Neural progenitor cell (in vitro differentiated cells): ENCODE measurements at regions not wholly inside any gene's neighbourhood (a gene's known extent, or its start where the extent isn't known, plus 50 kb on each side); places are given as distances from the start of the nearest gene placed in this dataset.

Source experiments
- DNase-seq: peaks from one replicate; pipeline ENCODE4 v3.0.0-alpha.2; 2016; ENCODE audit warnings: low spot score
- H2AFZ ChIP-seq: fragments of 200-600 bp; sonication (generic); replicated peaks from 2 replicates; pipeline ENCODE4 v1.6.1; 2016; ENCODE audit warnings: antibody characterized with exemption
- H3F3A ChIP-seq: fragments of 200-600 bp; sonication (generic); 2 replicates; pipeline ENCODE4 v1.6.1; 2016; ENCODE audit warnings: antibody characterized with exemption, low read depth
- H3K27ac ChIP-seq: fragments of 200-600 bp; sonication (generic); 2 replicates; pipeline ENCODE4 v1.5.1; 2016; ENCODE audit warnings: mild to moderate bottlenecking
- H3K27me3 ChIP-seq: fragments of 200-600 bp; sonication (generic); 2 replicates; pipeline ENCODE4 v1.6.1; 2016; ENCODE audit warnings: mild to moderate bottlenecking, moderate library complexity
- H3K36me3 ChIP-seq: fragments of 200-600 bp; sonication (generic); 2 replicates; pipeline ENCODE4 v1.5.1; 2016
- H3K4me1 ChIP-seq: fragments of 200-600 bp; sonication (generic); 2 replicates; pipeline ENCODE4 v1.6.1; 2016; ENCODE audit warnings: mixed run types
- H3K4me2 ChIP-seq: fragments of 200-600 bp; sonication (generic); 2 replicates; pipeline ENCODE4 v1.6.1; 2016
- H3K4me3 ChIP-seq: fragments of 200-600 bp; sonication (generic); 2 replicates; pipeline ENCODE4 v1.5.1; 2016
- H3K79me2 ChIP-seq: fragments of 200-600 bp; sonication (generic); 2 replicates; pipeline ENCODE4 v1.6.1; 2016; ENCODE audit warnings: low read depth
- H3K9ac ChIP-seq: fragments of 200-600 bp; sonication (generic); 2 replicates; pipeline ENCODE4 v1.6.1; 2016
- H3K9me3 ChIP-seq: fragments of 200-600 bp; sonication (generic); 2 replicates; pipeline ENCODE4 v1.5.1; 2016; ENCODE audit warnings: low read depth
- H4K20me1 ChIP-seq: fragments of 200-600 bp; sonication (generic); 2 replicates; pipeline ENCODE4 v1.6.1; 2016; ENCODE audit warnings: low read depth
- H3K27ac Mint-ChIP-seq: 3 replicates; pipeline ENCODE4 v1.8.0; 2021; ENCODE audit warnings: mixed read lengths
- H3K27me3 Mint-ChIP-seq: 2 replicates; pipeline ENCODE4 v1.8.0; 2022; ENCODE audit warnings: low read depth, mild to moderate bottlenecking, inconsistent platforms, moderate library complexity, mixed read lengths; ENCODE audit not compliant: insufficient read depth
- H3K36me3 Mint-ChIP-seq: 3 replicates; pipeline ENCODE4 v1.8.0; 2021; ENCODE audit warnings: mixed read lengths
- H3K4me1 Mint-ChIP-seq: 3 replicates; pipeline ENCODE4 v1.8.0; 2021; ENCODE audit warnings: mixed read lengths
- H3K4me3 Mint-ChIP-seq: 3 replicates; pipeline ENCODE4 v1.8.0; 2021; ENCODE audit warnings: mild to moderate bottlenecking, moderate library complexity, mixed read lengths
- H3K9me3 Mint-ChIP-seq: 3 replicates; pipeline ENCODE4 v1.8.0; 2020; ENCODE audit warnings: mixed read lengths
- EZH2 ChIP-seq: fragments of 200-600 bp; sonication (generic); IDR thresholded peaks from 2 replicates; pipeline ENCODE4 v1.6.1; 2017; ENCODE audit warnings: antibody characterized with exemption, mild to moderate bottlenecking, moderate library complexity
- EZH2phosphoT487 ChIP-seq: fragments of 200-600 bp; sonication (generic); IDR thresholded peaks from 2 replicates; pipeline ENCODE4 v1.6.1; 2017; ENCODE audit warnings: antibody characterized with exemption
- TF ChIP-seq, protein P1 (sequence below): fragments of 200-600 bp; sonication (generic); IDR thresholded peaks from 2 replicates; pipeline ENCODE4 v1.5.1; 2017; ENCODE audit warnings: antibody characterized with exemption, mild to moderate bottlenecking

DNA sequence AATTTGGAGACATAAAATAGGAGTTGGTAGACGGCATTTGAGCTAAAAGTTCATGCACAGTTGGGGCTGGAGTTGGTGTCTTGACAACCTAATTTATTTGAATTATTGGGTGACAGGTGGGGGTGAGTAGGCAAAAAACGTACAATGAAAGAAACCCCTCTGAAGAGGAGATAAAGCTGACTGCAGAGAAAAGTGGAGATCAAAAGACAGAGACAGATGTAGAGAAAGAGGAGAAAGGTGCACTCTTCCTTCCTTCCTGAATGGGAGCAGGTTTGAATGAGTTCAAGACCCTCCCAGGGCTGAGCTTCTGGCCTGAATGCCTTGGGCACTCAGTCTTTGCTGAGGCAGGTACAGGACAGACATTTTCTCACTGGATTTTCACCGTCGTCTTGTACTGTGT, 284.3 kb downstream of the DHX35 start:
- Histone ChIP-seq H3K36me3 (no peaks in the 10 kb centered on the region), H3K79me2 (no peaks in the 10 kb centered on the region), H3K4me1 (peaks cover 6% of the 10 kb centered on the region), H2AFZ (no peak overlapping the region), H3K27me3 (no peaks in the 10 kb centered on the region), H3K9me3 (no peaks in the 10 kb centered on the region), H3K9ac (no peak overlapping the region), H3K27ac (no peak overlapping the region), H4K20me1 (no peaks in the 10 kb centered on the region), H3F3A (no peaks in the 10 kb centered on the region), H3K4me3 (no peak overlapping the region), H3K4me2 (no peak overlapping the region)
- no peak for DNase-seq
- TF ChIP-seq, protein P1, sequence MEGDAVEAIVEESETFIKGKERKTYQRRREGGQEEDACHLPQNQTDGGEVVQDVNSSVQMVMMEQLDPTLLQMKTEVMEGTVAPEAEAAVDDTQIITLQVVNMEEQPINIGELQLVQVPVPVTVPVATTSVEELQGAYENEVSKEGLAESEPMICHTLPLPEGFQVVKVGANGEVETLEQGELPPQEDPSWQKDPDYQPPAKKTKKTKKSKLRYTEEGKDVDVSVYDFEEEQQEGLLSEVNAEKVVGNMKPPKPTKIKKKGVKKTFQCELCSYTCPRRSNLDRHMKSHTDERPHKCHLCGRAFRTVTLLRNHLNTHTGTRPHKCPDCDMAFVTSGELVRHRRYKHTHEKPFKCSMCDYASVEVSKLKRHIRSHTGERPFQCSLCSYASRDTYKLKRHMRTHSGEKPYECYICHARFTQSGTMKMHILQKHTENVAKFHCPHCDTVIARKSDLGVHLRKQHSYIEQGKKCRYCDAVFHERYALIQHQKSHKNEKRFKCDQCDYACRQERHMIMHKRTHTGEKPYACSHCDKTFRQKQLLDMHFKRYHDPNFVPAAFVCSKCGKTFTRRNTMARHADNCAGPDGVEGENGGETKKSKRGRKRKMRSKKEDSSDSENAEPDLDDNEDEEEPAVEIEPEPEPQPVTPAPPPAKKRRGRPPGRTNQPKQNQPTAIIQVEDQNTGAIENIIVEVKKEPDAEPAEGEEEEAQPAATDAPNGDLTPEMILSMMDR, result no peak
- no peak for TF ChIP-seq EZH2phosphoT487
- TF ChIP-seq EZH2, result no peak
- Mint-ChIP-seq H3K9me3 (no peaks in the 10 kb centered on the region), H3K27me3 (peaks cover 11% of the 10 kb centered on the region), H3K4me1 (peaks cover 5% of the 10 kb centered on the region), H3K27ac (no peak overlapping the region), H3K36me3 (peaks cover 2% of the 10 kb centered on the region), H3K4me3 (no peak overlapping the region)

DNA sequence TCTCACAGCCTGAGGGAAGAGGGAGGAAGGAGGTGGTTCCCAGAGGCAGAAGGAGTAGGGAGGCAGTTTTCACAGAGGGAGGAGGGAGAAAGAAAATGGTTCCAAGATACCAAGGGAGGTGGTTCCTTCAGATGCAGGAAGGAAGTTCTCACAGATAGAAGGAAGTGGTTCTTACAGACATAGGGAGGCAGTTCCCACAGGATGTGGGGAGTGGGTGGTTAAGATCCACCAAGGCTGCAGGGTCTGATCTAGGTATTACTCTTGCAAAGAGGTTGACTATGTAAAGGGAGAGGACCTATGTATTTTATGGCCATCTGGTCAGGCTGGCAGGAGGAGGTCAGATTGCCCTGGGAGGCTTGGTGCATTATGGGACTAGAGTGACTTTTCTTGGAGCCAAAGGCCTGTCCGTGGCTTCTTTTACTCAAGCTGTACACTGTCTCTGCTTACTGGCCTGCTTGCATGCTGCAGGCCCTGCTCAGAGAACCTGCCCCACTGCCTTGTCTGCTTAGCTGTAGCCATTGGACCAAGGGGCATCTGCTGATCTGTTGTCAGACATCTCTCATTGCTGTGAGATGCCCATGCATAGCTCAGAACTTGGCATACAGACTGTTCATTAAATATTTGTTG, 283.7 kb downstream of the DHX35 start:
- TF ChIP-seq EZH2 (no peak), EZH2phosphoT487 (no peak)
- TF ChIP-seq, protein P1, result no peak
- no peak overlapping the region for H3K4me2 ChIP-seq
- no peaks in the 10 kb centered on the region for H3F3A ChIP-seq
- H3K4me1 ChIP-seq, result peaks cover 6% of the 10 kb centered on the region
- H3K9me3 Mint-ChIP-seq, result no peaks in the 10 kb centered on the region
- peaks cover 5% of the 10 kb centered on the region for H3K4me1 Mint-ChIP-seq
- no peaks in the 10 kb centered on the region for H4K20me1 ChIP-seq
- no peak overlapping the region for H3K9ac ChIP-seq
- H3K4me3 ChIP-seq, result no peak overlapping the region
- DNase-seq, result no peak
- no peak overlapping the region for H3K4me3 Mint-ChIP-seq
- no peaks in the 10 kb centered on the region for H3K36me3 ChIP-seq
- H2AFZ ChIP-seq, result no peak overlapping the region
- no peak overlapping the region for H3K27ac ChIP-seq
- no peaks in the 10 kb centered on the region for H3K79me2 ChIP-seq
- no peaks in the 10 kb centered on the region for H3K27me3 ChIP-seq
- peaks cover 2% of the 10 kb centered on the region for H3K36me3 Mint-ChIP-seq
- H3K9me3 ChIP-seq, result no peaks in the 10 kb centered on the region
- H3K27me3 Mint-ChIP-seq, result peaks cover 11% of the 10 kb centered on the region
- H3K27ac Mint-ChIP-seq, result no peak overlapping the region

DNA sequence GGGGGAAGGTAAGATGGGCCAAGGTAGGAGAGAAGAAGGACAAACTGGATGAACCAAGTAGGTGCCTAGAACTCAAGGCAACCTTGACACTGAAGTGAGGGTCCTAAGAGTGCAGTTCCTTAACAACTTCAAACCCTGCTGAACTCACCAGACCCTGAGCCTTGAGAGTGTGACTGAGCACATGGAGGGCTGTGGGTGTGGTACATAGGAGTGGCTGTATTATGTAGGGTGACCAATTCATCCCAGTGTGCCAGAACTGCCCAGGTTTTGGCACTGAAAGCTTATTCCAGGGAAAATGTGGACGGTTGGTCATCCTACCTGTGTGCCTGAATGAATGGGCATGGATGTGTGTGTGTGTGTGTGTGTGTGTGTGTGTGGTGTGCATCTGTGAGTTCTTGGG, 281.8 kb downstream of the DHX35 start:
- H2AFZ ChIP-seq, result no peak overlapping the region
- H3K9me3 Mint-ChIP-seq, result no peaks in the 10 kb centered on the region
- H3F3A ChIP-seq, result no peaks in the 10 kb centered on the region
- no peaks in the 10 kb centered on the region for H3K27me3 ChIP-seq
- no peak overlapping the region for H3K4me2 ChIP-seq
- TF ChIP-seq, protein P1, result no peak
- no peak for TF ChIP-seq EZH2
- TF ChIP-seq EZH2phosphoT487, result no peak
- H3K79me2 ChIP-seq, result no peaks in the 10 kb centered on the region
- no peak overlapping the region for H3K9ac ChIP-seq
- DNase-seq, result no peak
- H3K4me1 Mint-ChIP-seq, result peaks cover 5% of the 10 kb centered on the region
- H3K36me3 ChIP-seq, result no peaks in the 10 kb centered on the region
- H4K20me1 ChIP-seq, result no peaks in the 10 kb centered on the region
- peak overlapping the region; percentile 35 for H3K27ac Mint-ChIP-seq
- H3K27ac ChIP-seq, result no peak overlapping the region
- H3K9me3 ChIP-seq, result no peaks in the 10 kb centered on the region
- H3K27me3 Mint-ChIP-seq, result peaks cover 9% of the 10 kb centered on the region
- H3K4me1 ChIP-seq, result peaks cover 6% of the 10 kb centered on the region
- no peak overlapping the region for H3K4me3 ChIP-seq
- H3K4me3 Mint-ChIP-seq, result no peak overlapping the region
- H3K36me3 Mint-ChIP-seq, result peaks cover 2% of the 10 kb centered on the region
